ENCODE measurements at regions not wholly inside any gene's neighbourhood (a gene's known extent, or its start where the extent isn't known, plus 50 kb on each side); places are given as distances from the start of the nearest gene placed in this dataset.

GRCh38 chr5:6228257-6229250 lies 149.8 kb downstream of the MED10 start:
- no peak for DNase-seq

- DNase-seq: no peak
Measured at GRCh38 chr5:6225121-6225607, 153.2 kb downstream of the MED10 start.

GRCh38 chr5:6224406-6224805 lies 153.9 kb downstream of the MED10 start:
- DNase-seq: no peak

GRCh38 chr5:6222899-6223298 lies 155.4 kb downstream of the MED10 start:
- no peak for DNase-seq

- DNase-seq: no peak
Measured at GRCh38 chr5:6222121-6222520, 156.2 kb downstream of the MED10 start.

GRCh38 chr5:6221141-6221626 lies 157.2 kb downstream of the MED10 start:
- DNase-seq: no peak

- DNase-seq: no peak
Measured at GRCh38 chr5:6220346-6221088, 157.8 kb downstream of the MED10 start.

- DNase-seq: no peak
Measured at GRCh38 chr5:6218517-6218916, 159.8 kb downstream of the MED10 start.

GRCh38 chr5:6218116-6218515 lies 160.2 kb downstream of the MED10 start:
- no peak for DNase-seq

GRCh38 chr5:6216471-6217075 lies 161.8 kb downstream of the MED10 start:
- DNase-seq: no peak

GRCh38 chr5:6215891-6216290 lies 162.5 kb downstream of the MED10 start:
- no peak for DNase-seq

GRCh38 chr5:6212244-6212643 lies 166.1 kb downstream of the MED10 start:
- no peak for DNase-seq

GRCh38 chr5:6206501-6206900 lies 171.8 kb downstream of the MED10 start:
- DNase-seq: no peak

- no peak for DNase-seq
Measured at GRCh38 chr5:6202968-6203365, 175.4 kb downstream of the MED10 start.

GRCh38 chr5:6202149-6202967 lies 176.0 kb downstream of the MED10 start:
- no peak for DNase-seq

GRCh38 chr5:6201631-6202030 lies 176.7 kb downstream of the MED10 start:
- no peak for DNase-seq

GRCh38 chr5:6198531-6198930 lies 179.8 kb downstream of the MED10 start:
- DNase-seq: no peak

- DNase-seq: no peak
Measured at GRCh38 chr5:6197427-6197826, 180.9 kb downstream of the MED10 start.

- DNase-seq: no peak
Measured at GRCh38 chr5:6195711-6196358, 182.5 kb downstream of the MED10 start.

GRCh38 chr5:6194906-6195612 lies 183.3 kb downstream of the MED10 start:
- DNase-seq: no peak

GRCh38 chr5:6194261-6194875 lies 184.0 kb downstream of the MED10 start:
- no peak for DNase-seq

Data from NCI-H1092 (cell line).